ENCODE measurements at regions not wholly inside any gene's neighbourhood (a gene's known extent, or its start where the extent isn't known, plus 50 kb on each side); places are given as distances from the start of the nearest gene placed in this dataset.

DNA sequence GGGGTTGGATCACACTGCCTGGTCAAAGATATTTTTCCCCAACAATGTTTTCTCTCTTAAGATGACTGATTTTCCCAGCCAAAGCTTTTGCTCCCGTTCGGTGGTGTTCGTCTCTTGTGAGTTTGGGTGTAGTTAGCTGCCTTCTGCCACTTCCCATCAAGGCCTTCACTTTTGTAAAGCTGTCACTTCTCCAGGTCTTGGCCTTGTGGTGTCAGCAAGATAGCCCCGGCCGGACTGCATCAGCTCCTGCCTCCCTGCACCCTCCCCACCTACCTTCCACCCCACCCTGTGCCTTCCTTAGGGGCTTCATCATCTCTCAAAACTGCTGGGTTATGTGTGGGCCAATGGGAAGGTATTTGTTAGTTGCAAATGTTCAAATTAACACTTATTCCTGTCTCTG lies 228.9 kb downstream of the BCL11A start:
- Histone ChIP-seq H3K9ac (no peak overlapping the region), H3K36me3 (no peaks in the 10 kb centered on the region), H3K4me1 (peaks cover 0 to 11% (median 7%) of the 10 kb centered on the region in 10 experiments; a peak in 10 of 20 replicates), H4K20me1 (no peaks in the 10 kb centered on the region), H3K4me2 (peak overlapping the region in 8 of 11 experiments; percentile 6 to 33 (median 18); a peak in 5 of 22 replicates), H3K27ac (no peak overlapping the region), H3K4me3 (no peak overlapping the region), H3K9me3 (replicated peaks in 1 of 11) (peaks cover 23 to 27% (median 25%) of the 10 kb centered on the region in 11 experiments; a peak in 21 of 22 replicates), H3K27me3 (no peaks in the 10 kb centered on the region)
- no peak for TF ChIP-seq Cebpa-rat (IDR thresholded peaks at IDR 0.05)

GRCh38 chr2:60321816-60322215 lies 231.6 kb downstream of the BCL11A start:
- H4K20me1 ChIP-seq: no peaks in the 10 kb centered on the region
- H3K27ac ChIP-seq: no peak overlapping the region
- H3K9me3 ChIP-seq (replicated peaks in 1 of 11): peaks cover 17 to 23% (median 20%) of the 10 kb centered on the region in 11 experiments; a peak in 21 of 22 replicates
- no peak overlapping the region for H3K4me2 ChIP-seq
- no peak for TF ChIP-seq Cebpa-rat (IDR thresholded peaks at IDR 0.05)
- H3K9ac ChIP-seq: no peak overlapping the region
- H3K4me1 ChIP-seq: peaks cover 0 to 21% (median 10%) of the 10 kb centered on the region in 10 experiments; a peak in 16 of 20 replicates
- no peaks in the 10 kb centered on the region for H3K36me3 ChIP-seq
- H3K27me3 ChIP-seq: no peaks in the 10 kb centered on the region
- no peak overlapping the region for H3K4me3 ChIP-seq

- Histone ChIP-seq H3K27ac (no peak overlapping the region), H4K20me1 (no peaks in the 10 kb centered on the region), H3K4me1 (peaks cover 0 to 21% (median 10%) of the 10 kb centered on the region in 10 experiments; a peak in 16 of 20 replicates), H3K9ac (no peak overlapping the region), H3K36me3 (no peaks in the 10 kb centered on the region), H3K4me3 (no peak overlapping the region), H3K4me2 (no peak overlapping the region), H3K27me3 (no peaks in the 10 kb centered on the region), H3K9me3 (replicated peaks in 1 of 11) (peaks cover 6 to 12% (median 10%) of the 10 kb centered on the region in 11 experiments; a peak in 21 of 22 replicates)
- no peak for TF ChIP-seq Cebpa-rat (IDR thresholded peaks at IDR 0.05)
Measured at GRCh38 chr2:60320724-60321123, 232.7 kb downstream of the BCL11A start.

DNA sequence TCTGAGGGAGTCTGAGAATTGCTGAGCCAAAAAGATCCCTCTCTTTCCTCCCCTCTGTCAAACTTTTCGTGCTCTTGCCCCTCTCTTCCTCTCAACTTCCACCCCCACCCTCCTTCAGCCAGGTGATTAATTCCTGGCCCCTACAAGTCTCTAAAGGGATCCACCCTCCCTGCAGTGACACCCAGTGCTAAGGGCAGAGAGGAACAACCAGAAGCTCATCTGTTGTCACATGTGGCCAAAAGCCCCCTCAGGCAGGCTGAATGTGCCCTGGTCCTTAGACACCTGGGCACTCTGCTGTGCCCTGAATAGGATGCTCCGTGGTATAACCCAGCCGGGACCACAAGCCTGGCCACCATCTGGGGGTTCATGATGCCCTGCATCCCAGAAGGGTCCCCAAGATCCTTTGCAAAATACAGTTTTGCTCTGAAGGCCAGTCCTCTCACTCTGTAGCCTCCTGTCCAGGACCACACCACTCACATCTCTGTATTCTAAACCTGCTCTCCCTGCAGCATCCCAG lies 234.4 kb downstream of the BCL11A start:
- Histone ChIP-seq H3K4me2 (no peak overlapping the region), H3K4me3 (no peak overlapping the region), H3K9ac (no peak overlapping the region), H4K20me1 (no peaks in the 10 kb centered on the region), H3K4me1 (peaks cover 0 to 16% (median 9%) of the 10 kb centered on the region in 10 experiments; a peak in 16 of 20 replicates), H3K27me3 (no peaks in the 10 kb centered on the region), H3K27ac (no peak overlapping the region), H3K36me3 (no peaks in the 10 kb centered on the region), H3K9me3 (replicated peaks in 1 of 11) (no peaks in the 10 kb centered on the region)
- TF ChIP-seq Cebpa-rat (IDR thresholded peaks at IDR 0.05): no peak

GRCh38 chr2:60318544-60318943 lies 234.9 kb downstream of the BCL11A start:
- H3K27me3 ChIP-seq: no peaks in the 10 kb centered on the region
- H3K9me3 ChIP-seq (replicated peaks in 1 of 11): no peaks in the 10 kb centered on the region
- no peak for TF ChIP-seq Cebpa-rat (IDR thresholded peaks at IDR 0.05)
- no peak overlapping the region for H3K27ac ChIP-seq
- no peak overlapping the region for H3K4me3 ChIP-seq
- H3K9ac ChIP-seq: no peak overlapping the region
- H4K20me1 ChIP-seq: no peaks in the 10 kb centered on the region
- H3K4me2 ChIP-seq: peak overlapping the region in 4 of 11 experiments; percentile 32 to 58 (median 41); a peak in 4 of 22 replicates
- peaks cover 0 to 13% (median 6%) of the 10 kb centered on the region in 10 experiments; a peak in 11 of 20 replicates for H3K4me1 ChIP-seq
- no peaks in the 10 kb centered on the region for H3K36me3 ChIP-seq

DNA sequence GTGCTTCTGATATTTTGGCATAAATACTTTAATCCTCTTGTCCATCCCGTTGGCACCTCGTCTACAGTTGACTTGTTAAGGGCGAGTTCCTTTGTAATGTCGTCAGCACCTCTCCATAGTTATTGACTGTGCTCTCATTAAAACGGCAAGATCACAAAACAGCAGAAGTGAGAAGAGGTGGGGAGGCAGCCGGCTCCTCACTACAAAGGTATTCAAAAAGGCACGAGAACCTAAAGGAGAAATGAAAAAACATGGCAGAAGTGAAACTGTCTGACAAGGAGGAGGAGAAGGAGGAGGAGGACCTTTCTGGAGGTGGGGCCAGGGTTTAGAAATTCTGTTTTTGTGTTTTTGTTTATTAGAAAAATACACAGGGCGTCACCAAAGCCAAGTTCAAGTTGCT lies 235.6 kb downstream of the BCL11A start:
- Histone ChIP-seq H3K4me2 (peak overlapping the region in 5 of 11 experiments; percentile 23 to 58 (median 41); a peak in 7 of 22 replicates), H3K9me3 (replicated peaks in 1 of 11) (no peaks in the 10 kb centered on the region)

GRCh38 chr2:60317034-60317386 lies 236.4 kb downstream of the BCL11A start:
- H3K36me3 ChIP-seq: no peaks in the 10 kb centered on the region
- no peaks in the 10 kb centered on the region for H4K20me1 ChIP-seq
- no peak overlapping the region for H3K4me3 ChIP-seq
- no peak overlapping the region for H3K4me2 ChIP-seq
- no peak overlapping the region for H3K9ac ChIP-seq
- H3K4me1 ChIP-seq: peaks cover 0 to 13% (median 6%) of the 10 kb centered on the region in 10 experiments; a peak in 10 of 20 replicates
- TF ChIP-seq Cebpa-rat (IDR thresholded peaks at IDR 0.05): no peak
- H3K9me3 ChIP-seq (replicated peaks in 1 of 11): no peaks in the 10 kb centered on the region
- H3K27ac ChIP-seq: no peak overlapping the region
- H3K27me3 ChIP-seq: no peaks in the 10 kb centered on the region

More for the DNA sequence above, 235.6 kb downstream of the BCL11A start:
- H3K4me1 ChIP-seq: peaks cover 0 to 13% (median 6%) of the 10 kb centered on the region in 10 experiments; a peak in 10 of 20 replicates
- H3K27ac ChIP-seq: no peak overlapping the region
- no peaks in the 10 kb centered on the region for H3K36me3 ChIP-seq
- H3K4me3 ChIP-seq: no peak overlapping the region
- H4K20me1 ChIP-seq: no peaks in the 10 kb centered on the region
- H3K27me3 ChIP-seq: no peaks in the 10 kb centered on the region
- no peak overlapping the region for H3K9ac ChIP-seq
- TF ChIP-seq Cebpa-rat (IDR thresholded peaks at IDR 0.05): no peak

DNA sequence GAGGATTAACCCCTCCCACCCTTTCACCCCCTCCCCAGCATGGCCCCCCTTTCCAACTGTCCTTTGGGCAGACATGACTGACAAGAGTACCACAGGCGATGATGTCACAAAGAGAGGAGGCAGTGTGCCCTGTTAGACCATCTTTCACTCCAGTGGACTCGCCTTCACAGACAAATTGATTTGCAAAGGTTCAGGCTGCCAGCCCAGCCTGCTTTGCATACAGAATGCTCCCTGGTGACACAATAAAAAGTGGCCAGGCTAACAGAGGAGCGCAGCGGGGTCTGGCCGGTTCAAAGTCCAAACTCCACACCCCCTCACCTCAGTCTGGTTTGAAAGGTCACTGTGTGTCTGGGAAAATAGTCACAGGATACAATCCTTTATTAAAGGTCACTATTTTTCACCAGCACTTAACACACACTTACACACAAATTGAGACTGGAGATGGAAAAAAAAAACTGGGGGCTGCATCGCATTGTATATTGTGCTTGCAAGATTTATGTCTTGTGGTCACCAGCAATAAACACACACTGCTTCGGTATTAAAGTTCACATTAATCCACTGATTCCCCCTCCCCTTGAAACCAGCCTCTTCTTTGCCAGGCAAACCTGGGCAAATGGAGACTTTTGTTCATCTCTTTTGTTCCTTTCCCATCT lies 236.9 kb downstream of the BCL11A start:
- no peak overlapping the region for H3K9ac ChIP-seq
- H3K4me3 ChIP-seq: no peak overlapping the region
- no peak overlapping the region for H3K4me2 ChIP-seq

DNA sequence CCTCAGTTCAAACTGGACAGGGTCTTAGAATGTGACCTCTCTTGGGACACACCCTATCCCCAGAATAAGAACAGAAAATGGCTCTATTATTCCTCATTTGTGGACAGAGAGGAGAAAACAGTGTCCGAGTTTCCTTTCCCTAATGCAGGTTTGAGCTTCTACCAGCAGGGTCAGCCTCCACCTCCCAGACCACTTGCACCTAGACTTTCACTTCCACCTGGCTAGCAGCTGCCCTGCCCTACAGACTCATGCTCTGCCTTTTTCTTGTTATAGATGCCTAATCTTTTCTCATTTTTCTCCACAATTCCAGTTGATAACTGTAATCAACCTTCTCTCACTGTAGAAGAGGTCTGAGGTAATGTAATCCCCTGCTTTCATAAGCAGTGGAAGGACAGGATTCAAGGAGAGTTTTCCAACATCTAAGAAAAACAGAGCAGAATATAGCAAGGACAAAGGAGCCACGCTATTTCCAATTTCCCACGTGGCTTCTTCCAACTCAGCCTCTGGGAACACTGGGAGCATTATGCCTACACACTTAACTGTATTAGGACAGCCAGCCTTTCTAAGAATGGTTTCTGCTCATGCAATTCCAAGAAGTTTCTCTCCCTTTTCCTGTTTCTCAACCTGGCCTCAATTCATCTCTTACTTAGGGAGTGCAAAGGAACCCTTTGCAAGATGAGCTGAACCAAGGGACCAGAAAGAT lies 239.8 kb downstream of the BCL11A start:
- H3K4me2 ChIP-seq: no peak overlapping the region
- no peaks in the 10 kb centered on the region for H3K9me3 ChIP-seq (replicated peaks in 1 of 11)
- H3K4me3 ChIP-seq: no peak overlapping the region
- peaks cover 0 to 18% (median 4%) of the 10 kb centered on the region in 10 experiments; a peak in 10 of 20 replicates for H3K4me1 ChIP-seq
- H3K36me3 ChIP-seq: no peaks in the 10 kb centered on the region
- no peaks in the 10 kb centered on the region for H3K27me3 ChIP-seq
- no peak overlapping the region for H3K27ac ChIP-seq
- H4K20me1 ChIP-seq: no peaks in the 10 kb centered on the region
- no peak overlapping the region for H3K9ac ChIP-seq
- TF ChIP-seq Cebpa-rat (IDR thresholded peaks at IDR 0.05): no peak

More for the DNA sequence above, 236.9 kb downstream of the BCL11A start:
- peaks cover 0 to 13% (median 6%) of the 10 kb centered on the region in 10 experiments; a peak in 10 of 20 replicates for H3K4me1 ChIP-seq
- H3K27me3 ChIP-seq: no peaks in the 10 kb centered on the region
- no peak overlapping the region for H3K27ac ChIP-seq
- TF ChIP-seq Cebpa-rat (IDR thresholded peaks at IDR 0.05): no peak
- H3K36me3 ChIP-seq: no peaks in the 10 kb centered on the region
- H4K20me1 ChIP-seq: no peaks in the 10 kb centered on the region
- H3K9me3 ChIP-seq (replicated peaks in 1 of 11): no peaks in the 10 kb centered on the region
